GM21723 (cell line): ENCODE measurements at regions not wholly inside any gene's neighbourhood (a gene's known extent, or its start where the extent isn't known, plus 50 kb on each side); places are given as distances from the start of the nearest gene placed in this dataset.
"Not testable (repeated sequence)": the region's sequence is repeated elsewhere in the genome, so short reads cannot be mapped to it uniquely, and the experiment has no call there.

Experiments used
- ATAC-seq: cut with Tn5 transposase; IDR thresholded peaks from one replicate; pipeline ENCODE4 v1.9.1; 2021; ENCODE audit warnings: mild to moderate bottlenecking, moderate library complexity; ENCODE audit not compliant: unreplicated experiment

DNA sequence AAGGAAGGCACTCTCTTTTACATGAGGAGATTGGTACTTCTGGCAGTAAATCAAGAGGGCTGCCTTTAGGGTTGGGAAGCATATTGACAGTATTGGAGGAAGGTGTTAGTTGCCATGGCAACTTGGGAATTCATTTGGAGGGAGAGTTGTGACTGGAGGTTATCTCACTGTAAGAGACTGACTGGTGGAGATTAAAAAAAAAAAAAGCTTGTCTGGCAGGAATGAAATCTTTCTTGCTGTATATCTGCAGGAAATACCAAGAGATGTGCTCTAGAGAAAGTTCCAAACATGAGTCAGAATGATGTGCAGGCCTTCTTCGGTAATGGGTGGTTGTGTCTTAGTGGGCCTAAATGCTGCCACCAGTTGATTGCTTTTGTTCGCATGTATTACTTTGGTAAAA lies 59.8 kb upstream of the FAM72C start:
- ATAC-seq, result not testable (repeated sequence)

- peak; percentile 95 for ATAC-seq
These were observed 54.2 kb upstream of the FAM72C start for GRCh38 chr1:144026022-144026421.

- ATAC-seq, result not testable (repeated sequence)
These were observed 50.1 kb upstream of the FAM72C start for GRCh38 chr1:144021690-144022384.
